GM19043 (cell line): ENCODE measurements at regions not wholly inside any gene's neighbourhood (a gene's known extent, or its start where the extent isn't known, plus 50 kb on each side); places are given as distances from the start of the nearest gene placed in this dataset.

Experiments
- ATAC-seq: cut with Tn5 transposase; IDR thresholded peaks from one replicate; pipeline ENCODE4 v1.9.1; 2021; ENCODE audit warnings: low read depth; ENCODE audit not compliant: unreplicated experiment

DNA sequence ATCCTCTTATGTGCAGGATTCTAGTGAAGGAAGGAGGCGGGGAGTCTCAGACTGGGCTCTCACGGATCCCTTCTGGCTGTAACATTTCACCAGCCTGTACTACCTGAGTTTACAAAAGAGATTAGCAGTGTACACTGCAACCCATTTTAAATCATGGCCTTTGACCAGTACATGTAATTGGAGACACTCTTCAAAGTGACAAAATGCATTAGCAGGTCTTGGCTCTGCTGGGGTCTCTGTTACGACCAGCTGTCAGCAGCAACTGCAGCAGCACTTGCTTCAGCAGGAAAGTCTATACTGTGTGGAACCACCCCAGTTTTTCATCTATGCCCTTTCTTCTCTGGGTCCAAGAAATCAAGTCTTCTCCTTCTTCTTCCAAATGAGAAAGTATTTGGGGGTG, 322.8 kb upstream of the ASIC2 start:
- no peak for ATAC-seq

DNA sequence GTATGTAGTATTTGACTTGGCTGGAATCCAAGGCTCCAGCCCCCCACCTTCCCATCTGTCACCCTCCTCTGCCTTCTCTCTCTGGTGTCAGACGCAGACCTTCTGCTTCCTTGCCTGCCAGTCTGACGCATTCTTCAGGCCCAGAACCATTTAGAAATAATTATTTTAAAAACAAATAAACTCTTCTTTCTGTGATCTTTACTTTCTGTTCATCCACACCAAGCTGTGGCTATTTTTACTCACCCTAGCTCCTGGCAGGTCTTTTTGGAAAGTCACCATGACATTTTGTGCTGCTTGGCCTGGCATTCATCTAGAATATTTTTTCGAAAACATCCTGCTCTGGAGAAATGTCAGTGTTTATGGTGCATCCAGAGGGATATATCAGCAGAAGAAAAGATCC, 330.7 kb upstream of the ASIC2 start:
- ATAC-seq, result no peak

DNA sequence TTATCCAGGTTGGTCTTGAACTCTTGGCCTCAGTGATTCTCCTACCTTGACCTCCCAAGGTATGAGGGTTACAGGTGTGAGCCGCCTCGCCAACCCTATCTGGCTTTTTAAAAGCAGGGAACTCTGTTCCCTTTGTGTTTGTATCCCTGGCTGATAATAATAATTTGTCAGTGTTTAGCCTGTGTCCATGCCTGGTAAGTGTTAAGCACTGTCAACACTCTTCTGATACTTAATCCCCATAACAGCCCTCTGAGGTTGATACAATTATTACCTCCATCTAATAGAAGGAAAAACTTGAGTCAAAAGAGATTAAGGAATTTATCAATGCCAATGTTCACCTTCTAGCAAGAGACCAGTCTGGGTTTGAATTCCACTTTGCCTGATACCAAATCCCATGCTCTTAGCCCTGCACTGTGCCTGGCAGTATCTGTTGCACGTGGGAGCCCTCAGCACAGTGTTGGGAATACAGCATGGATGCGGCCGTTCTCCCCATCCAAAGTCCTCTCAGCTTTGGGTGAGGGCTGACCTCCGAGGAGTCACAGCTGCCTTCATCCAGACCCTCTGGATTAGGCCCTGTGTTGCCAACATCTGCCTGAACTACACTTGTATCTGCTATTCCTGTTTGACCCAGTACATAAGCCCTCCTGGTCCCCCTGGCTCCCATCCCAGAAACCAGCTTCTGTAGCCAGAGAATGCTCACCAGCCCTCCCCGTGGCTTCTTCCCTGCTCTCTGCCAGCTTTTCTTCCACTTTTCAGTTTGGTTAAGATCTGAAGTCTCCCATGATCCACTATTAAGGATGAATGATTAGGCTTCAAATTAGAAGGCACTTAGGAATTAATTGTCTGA, 335.6 kb upstream of the ASIC2 start:
- no peak for ATAC-seq

DNA sequence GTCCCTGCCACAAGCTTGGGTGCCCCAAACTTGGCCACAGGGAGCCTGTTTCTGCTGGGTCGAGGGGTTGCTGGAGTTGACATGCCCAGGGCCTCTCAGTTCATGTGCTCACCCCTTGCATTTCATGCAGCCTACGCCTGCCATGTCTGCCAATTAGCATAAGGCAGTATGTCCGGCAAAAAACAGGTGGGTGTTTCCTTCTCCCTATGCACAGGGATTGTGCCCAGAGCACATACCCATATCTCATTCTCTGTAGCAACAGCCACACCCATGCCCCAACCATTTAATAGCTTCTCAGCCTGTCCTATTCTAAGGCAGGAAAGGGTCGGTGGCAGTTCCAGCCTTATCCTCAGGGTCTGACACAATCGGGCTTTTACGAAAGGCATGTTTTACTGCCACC, 340.4 kb upstream of the ASIC2 start:
- ATAC-seq, result no peak

DNA sequence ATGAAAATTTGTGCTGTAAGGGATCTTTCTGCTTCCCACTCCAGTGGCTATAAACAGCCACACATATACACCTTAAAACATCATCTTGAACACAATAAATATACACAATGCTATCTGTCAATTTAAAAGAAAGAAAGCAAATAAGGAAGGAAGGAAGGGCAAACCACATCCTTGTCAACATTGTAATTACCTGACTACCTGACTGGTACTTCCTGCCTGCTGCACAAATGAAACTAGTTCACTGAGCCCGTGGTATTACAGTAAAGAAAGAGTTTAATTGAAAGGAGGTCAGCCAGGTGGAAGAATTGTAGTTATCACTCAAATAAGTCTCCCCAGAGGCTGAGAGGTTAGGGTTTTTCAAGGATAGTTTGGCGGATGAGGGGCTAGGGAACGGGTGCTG, 344.4 kb upstream of the ASIC2 start:
- no peak for ATAC-seq

DNA sequence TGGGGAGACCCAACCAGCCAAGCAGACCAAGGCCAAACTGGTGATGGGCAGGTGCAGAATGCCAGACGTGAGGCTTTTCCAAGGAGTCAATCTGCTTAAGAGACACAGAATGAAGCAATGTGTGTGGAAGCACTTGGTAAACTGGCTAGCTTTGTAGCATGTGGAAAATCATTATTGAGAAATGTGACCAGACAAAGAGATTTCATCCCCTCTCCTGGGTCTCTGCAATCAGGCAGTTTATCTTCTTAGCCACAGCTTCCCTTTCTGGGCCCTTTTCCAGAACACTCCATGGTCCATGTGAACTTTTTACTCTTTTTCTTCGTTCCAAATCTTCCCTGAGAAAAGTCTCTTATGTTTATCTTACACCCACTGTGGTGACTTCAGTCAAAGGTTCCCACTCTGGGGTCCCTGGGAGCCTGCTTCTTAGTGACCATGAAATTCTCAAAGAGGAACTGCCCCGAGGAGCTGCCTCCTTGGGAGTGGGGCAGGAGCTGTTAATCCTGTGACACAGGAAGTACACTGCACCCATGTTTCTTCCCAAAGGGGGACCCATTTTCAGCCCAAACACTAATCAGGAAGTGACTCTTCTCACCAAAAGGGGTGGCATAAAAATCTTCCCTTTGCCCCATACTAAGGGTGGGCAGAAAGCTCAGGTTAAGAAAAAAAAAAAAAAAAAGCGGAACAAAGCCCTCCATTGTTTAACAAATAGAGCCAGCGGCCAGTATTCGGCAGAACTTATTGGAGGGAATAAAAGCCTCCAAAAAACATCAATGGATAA, 346.2 kb upstream of the ASIC2 start:
- ATAC-seq, result no peak

DNA sequence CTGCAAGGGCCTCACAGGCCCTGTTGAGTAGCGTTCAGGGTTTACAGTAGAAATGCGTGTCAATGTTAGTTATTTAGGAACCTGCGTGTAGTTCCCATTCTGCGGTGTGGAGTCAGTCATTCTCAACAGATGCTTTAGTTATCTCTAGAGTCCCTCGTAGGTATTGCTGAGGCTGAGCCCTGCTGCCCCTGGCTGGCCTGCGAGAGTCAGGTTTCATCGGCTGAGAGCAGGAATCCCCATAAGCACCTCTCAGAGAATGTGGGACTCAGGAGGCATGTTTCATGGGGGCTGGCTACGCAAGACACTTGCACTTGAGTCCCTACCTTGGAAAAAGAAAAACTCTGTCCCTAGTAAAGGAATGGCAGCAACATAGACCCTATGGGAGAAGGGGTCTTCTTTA, 347.5 kb upstream of the ASIC2 start:
- no peak for ATAC-seq

DNA sequence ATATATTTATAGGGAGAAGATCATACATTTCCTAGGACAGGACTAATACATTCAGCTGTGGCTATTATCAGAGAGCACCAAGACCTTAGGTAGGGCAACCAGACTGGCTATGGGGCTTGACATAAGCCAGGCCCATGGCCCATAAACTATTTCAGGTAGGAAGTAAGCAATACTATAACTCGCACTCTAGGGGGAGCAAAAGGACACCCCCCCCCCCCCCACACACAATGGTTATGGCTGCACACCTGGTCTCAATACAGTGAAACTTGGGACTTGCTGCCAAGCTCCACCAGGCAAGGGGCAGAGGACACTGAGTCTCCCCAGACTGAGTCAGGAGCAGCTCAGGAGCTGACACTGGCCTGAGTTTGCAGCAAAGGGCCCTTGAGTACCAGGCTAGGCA, 348.9 kb upstream of the ASIC2 start:
- no peak for ATAC-seq

DNA sequence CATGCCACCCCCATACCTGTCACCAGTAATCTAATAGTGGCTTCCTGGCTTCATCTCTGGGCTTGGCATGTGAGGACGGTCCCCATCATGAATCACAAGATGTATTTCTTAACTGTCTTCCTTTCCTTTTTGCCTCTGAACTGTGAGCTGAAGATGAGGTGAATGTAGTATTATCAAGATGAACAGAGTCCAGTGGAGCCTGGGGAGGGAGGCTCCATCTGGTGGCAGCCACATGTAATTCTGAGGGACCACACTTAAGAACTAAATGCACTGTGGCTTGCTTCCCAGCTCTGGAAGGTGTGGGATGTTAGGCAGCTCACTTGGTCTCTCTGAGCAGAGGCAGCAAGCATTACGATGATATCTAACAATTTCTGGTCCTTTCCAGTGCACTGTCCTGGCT, 354.9 kb upstream of the ASIC2 start:
- no peak for ATAC-seq

DNA sequence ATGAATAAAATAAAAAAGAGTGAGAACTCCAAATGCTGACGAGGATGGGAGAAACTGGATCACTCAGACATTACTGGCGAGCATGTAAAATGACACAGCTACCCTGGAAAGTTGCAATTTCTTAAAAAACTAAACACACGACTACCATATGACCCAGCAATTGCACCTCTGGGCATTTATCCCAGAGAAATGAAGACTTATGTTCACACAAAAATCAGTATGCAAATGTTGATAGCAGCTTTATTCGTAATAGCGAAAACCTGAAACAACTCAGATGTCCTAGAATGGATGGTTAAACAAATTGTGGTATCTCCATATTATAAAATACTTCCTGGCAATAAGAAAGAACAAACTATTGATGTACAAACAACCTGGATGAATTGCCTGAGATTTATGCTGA, 357.2 kb upstream of the ASIC2 start:
- ATAC-seq, result no peak

DNA sequence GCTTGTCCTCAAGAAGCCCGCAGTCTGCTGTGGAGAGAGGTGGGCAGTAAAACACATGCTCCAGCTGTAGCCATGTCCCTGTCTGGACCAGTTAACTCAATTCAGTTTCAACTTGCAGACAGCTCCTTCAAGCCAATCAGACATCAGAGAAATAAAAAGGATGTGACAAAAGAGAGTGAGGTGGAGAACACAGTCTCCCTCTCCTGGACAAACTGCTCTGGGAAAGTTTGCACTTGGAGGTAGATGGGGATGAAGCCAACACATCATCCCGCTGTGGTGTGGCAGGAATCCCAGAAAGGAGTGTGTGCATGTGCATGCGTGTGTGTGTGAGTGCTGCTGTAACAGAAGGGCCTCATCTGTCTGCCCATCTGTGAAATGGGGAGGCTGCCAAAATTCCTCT, 358.6 kb upstream of the ASIC2 start:
- ATAC-seq, result no peak

DNA sequence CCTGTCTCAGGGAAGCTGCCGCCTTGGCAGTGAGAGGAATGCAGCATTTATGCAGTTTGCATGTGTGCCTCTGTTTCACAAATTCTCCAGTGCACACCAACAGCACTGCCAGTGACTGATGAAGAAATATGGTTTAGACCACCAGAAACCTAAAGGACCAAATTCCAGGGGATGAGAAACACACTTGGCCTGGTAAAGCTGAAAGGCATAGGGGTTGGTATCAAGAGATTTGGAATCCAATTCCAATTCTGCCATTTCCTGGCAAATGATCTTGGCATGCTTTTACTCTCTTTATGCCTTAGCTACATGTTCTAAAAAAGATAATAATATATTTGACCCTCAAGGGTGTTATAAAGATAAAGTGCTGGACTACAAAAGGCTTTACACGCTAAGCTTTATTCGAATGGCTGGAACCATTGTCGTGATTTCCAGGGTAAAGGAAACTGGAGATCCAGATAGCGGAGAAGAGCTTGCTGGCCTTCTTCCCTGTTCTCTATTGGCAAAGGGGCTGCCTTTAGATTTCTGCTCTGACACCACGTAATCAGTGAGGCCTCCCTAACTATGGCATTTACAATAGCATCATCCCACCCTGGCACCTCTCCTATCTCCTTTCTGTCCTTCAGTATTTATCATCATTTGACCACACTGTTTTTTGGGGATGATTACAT, 359.8 kb upstream of the ASIC2 start:
- no peak for ATAC-seq

DNA sequence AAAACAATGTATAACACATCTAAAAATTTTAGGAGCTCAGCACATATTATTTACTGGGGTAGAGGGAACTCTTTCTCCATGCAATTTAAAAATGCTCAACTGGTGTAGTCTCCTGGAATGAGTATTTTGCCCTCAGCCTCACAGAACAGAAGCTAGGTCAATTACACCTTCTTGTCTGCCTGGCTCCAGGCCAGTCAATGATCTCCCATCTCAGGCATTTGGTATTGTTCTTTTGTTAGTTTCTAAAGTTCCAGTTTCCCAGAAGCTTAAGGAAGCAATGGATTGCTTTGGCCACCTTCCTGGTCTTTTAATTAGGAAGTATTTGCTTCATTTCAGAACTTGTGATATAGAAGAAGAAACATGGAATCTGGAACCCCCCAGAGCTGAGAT, 360.3 kb upstream of the ASIC2 start:
- no peak for ATAC-seq

DNA sequence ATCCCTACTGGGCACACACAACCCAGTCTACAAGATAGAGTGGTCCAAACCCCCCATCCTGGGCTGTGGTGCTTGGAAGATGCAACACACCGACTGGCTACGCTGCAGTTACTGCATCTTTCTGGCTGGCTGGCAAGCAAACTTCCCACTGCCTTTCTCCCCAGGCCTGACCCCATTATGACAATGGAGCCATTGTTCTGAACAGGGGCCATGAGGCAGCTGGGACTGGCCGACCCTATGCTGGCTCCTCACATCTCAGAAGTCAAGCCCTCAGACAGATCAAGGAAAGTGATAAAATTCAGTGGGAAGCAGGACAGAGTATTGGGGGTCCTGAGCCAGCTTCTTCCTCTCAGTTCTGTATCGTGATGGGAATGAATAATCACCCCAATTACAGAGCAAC, 364.1 kb upstream of the ASIC2 start:
- ATAC-seq, result no peak

DNA sequence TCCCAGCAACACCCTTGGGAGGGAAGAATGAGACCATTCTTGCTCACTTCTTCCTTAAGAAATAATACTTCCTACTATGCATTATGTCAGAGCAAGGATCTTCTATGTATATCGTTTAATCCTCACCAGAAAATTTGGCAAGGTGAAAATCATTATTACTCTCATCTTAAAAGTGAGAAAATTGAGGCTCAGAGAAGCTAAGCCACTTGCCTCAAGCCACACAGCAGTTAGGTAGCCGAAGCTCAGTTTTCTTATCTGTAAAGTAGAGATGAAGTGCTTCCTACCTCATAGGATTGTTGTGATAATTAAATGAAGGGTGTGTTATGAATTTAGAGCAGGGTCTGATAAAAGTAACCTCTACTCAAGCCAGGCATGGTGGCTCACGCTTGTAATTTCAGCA, 368.9 kb upstream of the ASIC2 start:
- ATAC-seq, result no peak

DNA sequence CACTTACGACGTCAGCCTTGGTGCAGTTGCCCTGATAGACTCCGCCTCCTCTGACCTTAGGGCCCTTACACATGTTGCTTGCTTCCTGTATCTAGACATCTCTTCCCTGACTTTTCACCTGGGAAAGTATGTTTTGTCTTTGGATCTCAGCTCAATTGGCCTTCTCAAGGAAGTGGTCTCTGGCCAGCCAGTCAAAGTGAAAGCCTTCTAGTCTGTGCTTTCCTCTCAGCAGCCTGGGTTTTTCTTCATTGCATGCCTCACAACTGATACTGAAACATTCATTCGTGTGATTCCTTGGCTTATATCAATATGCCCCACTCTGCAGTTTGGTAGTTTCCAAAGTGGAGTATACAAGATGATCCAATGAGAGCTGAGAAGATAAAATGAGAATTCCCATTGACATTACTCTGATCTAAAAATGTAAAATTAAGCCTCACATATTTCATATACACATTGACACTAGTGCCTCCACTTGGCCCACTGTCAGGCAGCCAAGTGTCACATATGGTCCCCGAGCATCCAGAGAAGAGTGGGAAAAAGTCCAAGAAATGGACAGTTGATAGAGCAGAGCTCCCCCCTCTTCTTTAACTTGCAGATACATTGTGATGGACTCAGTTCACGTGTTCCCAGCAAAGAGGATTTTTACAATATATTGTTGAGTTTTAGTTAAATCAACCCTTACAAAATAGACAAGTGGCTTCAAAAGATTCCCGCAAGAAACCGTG, 371.2 kb upstream of the ASIC2 start:
- no peak for ATAC-seq

DNA sequence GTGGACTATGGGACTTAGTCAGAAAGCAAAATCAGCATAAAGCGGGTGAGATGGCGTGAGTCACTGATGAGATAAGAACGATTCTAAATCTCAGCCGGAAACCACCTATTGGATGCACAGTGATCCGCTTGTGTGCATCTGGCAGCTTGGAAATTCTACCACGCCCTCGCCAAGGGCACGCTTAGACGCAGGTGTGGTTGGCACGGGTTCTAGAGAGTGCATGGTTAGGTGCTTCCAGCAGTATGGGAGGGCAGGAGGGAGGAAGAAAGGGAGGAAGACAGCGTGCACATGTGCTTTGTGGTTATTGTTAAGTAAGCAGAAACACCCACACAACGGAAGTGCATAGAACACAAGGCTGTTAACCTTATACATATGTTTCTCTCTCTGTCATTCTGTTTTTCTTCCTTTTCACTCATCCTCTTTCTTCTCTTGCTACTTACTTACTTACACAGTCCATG, 374.0 kb upstream of the ASIC2 start:
- no peak for ATAC-seq

DNA sequence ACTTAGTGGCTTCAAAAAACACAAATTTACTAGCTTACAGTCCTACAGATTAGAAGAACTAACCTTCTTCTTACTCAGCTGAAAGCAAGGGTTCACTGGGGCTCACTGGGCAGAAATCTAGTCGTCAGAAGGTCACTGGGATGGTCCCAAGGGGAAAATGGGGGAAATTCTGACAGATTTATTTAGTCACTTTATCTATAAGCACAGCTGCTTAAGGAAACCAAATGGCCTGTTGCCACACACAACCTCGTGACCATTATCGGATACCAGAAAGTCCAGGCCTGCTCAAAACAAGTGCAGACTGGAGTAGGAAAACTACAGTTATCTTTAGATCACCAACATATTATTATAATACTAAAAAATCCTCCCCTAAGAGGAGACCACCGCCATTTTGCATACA, 374.6 kb upstream of the ASIC2 start:
- no peak for ATAC-seq

DNA sequence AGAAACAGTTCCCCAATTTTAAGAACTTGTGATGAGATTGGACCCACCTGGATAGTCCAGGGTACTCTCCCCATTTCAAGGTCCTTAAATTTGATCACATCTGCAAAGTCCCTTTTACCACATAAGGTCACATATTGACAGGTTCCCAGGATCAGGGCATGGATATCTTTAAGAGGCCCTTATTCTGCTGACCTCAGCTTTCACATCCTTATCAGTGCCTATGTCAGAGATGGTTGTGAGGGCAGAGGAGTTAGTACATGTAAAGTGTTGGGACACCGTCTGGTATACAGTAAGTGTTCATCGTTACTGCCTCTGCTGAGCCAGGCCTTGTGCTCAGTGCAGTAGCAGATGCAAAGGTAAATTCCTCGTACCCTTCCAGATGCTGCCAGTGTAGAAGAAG, 375.4 kb upstream of the ASIC2 start:
- no peak for ATAC-seq

DNA sequence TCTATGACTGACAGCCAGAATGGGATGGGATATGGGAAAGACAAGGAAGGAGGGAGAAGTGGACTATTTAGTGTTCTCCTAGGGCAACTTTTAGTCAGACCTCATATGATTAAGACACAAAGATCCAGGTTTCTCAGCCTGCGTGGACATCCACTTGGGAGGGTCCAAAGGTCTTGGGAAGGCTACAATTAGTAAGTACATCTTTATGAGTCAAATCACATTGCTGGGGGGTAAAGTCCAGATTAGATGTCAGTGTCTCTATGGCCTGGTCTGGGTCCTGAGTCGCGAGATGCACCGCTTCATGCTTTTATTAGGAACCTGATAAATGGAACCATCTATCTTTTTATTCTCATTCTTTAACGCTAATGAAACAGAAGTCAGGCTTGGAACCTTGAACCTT, 378.4 kb upstream of the ASIC2 start:
- no peak for ATAC-seq

DNA sequence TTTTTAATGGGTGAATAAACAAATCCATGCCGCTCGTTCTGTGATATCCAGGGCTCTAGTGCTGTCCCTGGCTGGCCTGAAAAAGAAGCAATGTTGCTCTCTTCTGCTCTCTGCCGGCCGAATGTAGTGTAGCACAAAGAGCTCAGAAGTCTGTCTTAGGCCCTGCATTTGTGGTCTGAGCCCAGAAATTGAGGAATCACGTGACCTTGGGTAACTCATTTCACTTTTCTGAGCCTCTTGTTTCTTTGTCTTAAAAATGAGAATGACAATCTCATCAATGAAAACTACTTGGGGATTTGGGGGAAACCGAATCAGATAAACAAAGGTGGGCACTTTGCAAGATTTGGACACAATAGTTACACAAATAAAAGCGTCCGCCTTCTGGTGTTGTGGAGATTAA, 381.6 kb upstream of the ASIC2 start:
- ATAC-seq, result no peak
